Heart right ventricle (tissue), 16 donors: ENCODE measurements at regions not wholly inside any gene's neighbourhood (a gene's known extent, or its start where the extent isn't known, plus 50 kb on each side); places are given as distances from the start of the nearest gene placed in this dataset.
"Not testable (repeated sequence)": the region's sequence is repeated elsewhere in the genome, so short reads cannot be mapped to it uniquely, and the experiment has no call there.

ENCODE experiments used
- ATAC-seq, 8 donors: fragments of 200-7000 bp; cut with Tn5 transposase; one replicate each; pipeline ENCODE4 v1.9.1; 2020; ENCODE audit warnings: mild to moderate bottlenecking in 8 of 8, moderate library complexity in 8 of 8, moderate number of reproducible peaks in 1 of 8
- DNase-seq, 2 donors: peaks; one replicate each; pipeline ENCODE4 v3.0.0-alpha.2; 2020
- H3K27ac ChIP-seq, 10 donors: fragments of 200-600 bp; sonication (generic) in 2 of 10; one replicate each; pipeline versions ENCODE4 v1.5.0 to v1.8.0; 2020 to 2022; ENCODE audit warnings: mild to moderate bottlenecking in 3 of 10
- H3K27me3 ChIP-seq, 7 donors: fragments of 200-600 bp; one replicate each; pipeline ENCODE4 v1.8.0; 2021 to 2022; ENCODE audit warnings: mild to moderate bottlenecking in 2 of 7
- H3K36me3 ChIP-seq, 9 donors: fragments of 200-600 bp; sonication (generic) in 1 of 9; one replicate each; pipeline versions ENCODE4 v1.5.0 to v1.8.0; 2020 to 2022; ENCODE audit warnings: mild to moderate bottlenecking in 2 of 9
- H3K4me1 ChIP-seq, 9 donors: fragments of 200-600 bp; sonication (generic) in 1 of 9; one replicate each; pipeline versions ENCODE4 v1.5.0 to v1.8.0; 2020 to 2022; ENCODE audit warnings: mild to moderate bottlenecking in 4 of 9
- H3K4me3 ChIP-seq, 10 donors: fragments of 200-600 bp; sonication (generic) in 2 of 10; one replicate each; pipeline versions ENCODE4 v1.5.0 to v1.8.0; 2020 to 2022; ENCODE audit warnings: mild to moderate bottlenecking in 7 of 10, moderate library complexity in 2 of 10
- H3K9me3 ChIP-seq, 11 donors: fragments of 200-600 bp in 10 of 11; sonication (generic) in 2 of 11; one replicate each; pipeline versions ENCODE4 v1.5.0 to v1.8.0; 2013 to 2022; ENCODE audit warnings: mild to moderate bottlenecking in 2 of 11, control low read depth in 1 of 11, moderate library complexity in 1 of 11
- CTCF ChIP-seq, 9 donors: fragments of 200-600 bp; sonication (generic) in 2 of 9; IDR thresholded peaks; one replicate each; pipeline versions ENCODE4 v1.5.0 to v1.8.0; 2021 to 2022; ENCODE audit warnings: antibody characterized with exemption in 9 of 9, mild to moderate bottlenecking in 5 of 9, moderate library complexity in 1 of 9
- WGBS, 2 donors: extraction: QIAGEN DNeasy Blood & Tissue Kit; methylation state at CpG; one replicate each; pipeline ENCODE4 v1.1.7; 2013; ENCODE audit warnings: inconsistent platforms in 1 of 2; 5-methylcytosine and 5-hydroxymethylcytosine counted together
- intact Hi-C, 10 donors: fragments of 100-400 bp; cut with DNase I; formaldehyde crosslinking; loops; one replicate each; pipeline versions ENCODE4 v1.11.1 to v1.14.2; 2022
- donor health status: Arrhythmogenic right ventricular cardiomyopathy.
- donor health status: ischemic (EF 13 %, LVEDD 7.1; RV severe dilation, severe dysfunction).
- donor health status: healthy with polysubstance abuse.
- donor health status: DM: no; HTN: yes; CAD: no.
- donor health status: DM: no; HTN: no; CAD: no.
- donor health status: ischemic (EF 25% LVEDD 6.9; RV normal size, moderate dysfunction).
- donor health status: ischemic (EF 25% LVEDD 5.7; RV mildly dilated, moderate dysfunction).
- donor health status: healthy.
- donor health status: DM: yes; HTN: yes; CAD: no.
- donor health status: Ischemic cardiomyopathy.
- donor health status: ischemic (EF 35%, LVEDD 5.7; RV mildly dilated, moderate dysfunction).
- donor health status: nonischemic (EF 11% LVEDD 7.7; RV severe dilation, severe dysfunction).
- donor health status: DM: yes; HTN: yes; CAD: no.
- donor health status: PGD.
- donor health status: ischemic (EF 29% LVEDD 5.4; RV normal size, mild dysfunction).
- donor health status: nonischemic (EF 23%, LVEDD 6.1; RV moderate dilation, normal function).

- Histone ChIP-seq H3K27me3 (no peaks in the 10 kb centered on the region), H3K36me3 (no peaks in the 10 kb centered on the region), H3K9me3 (peaks cover 0 to 8% (median 0%) of the 10 kb centered on the region in 11 donors), H3K4me3 (no peak overlapping the region), H3K4me1 (no peaks in the 10 kb centered on the region), H3K27ac (no peak overlapping the region)
- 93 to 97% methylated on average over 1 of the region's 1 CpG for WGBS, 2 donors
- no peak for TF ChIP-seq CTCF (IDR thresholded peaks at IDR 0.05)
- intact Hi-C loops: no loop called here
- ATAC-seq (no peak), DNase-seq (no peak)
These were observed 438.3 kb downstream of the PRELID2 start for GRCh38 chr5:145396888-145397287.

- WGBS, 2 donors: 76% methylated on average over 7 of the region's 7 CpGs
These were observed 440.0 kb downstream of the PRELID2 start for GRCh38 chr5:145395151-145395550.

GRCh38 chr5:145393426-145393825 is 441.7 kb downstream of the PRELID2 start:
- no peak overlapping the region for H3K27ac ChIP-seq
- no peak for TF ChIP-seq CTCF (IDR thresholded peaks at IDR 0.05)
- 71 to 84% methylated on average over 3 of the region's 3 CpGs for WGBS, 2 donors
- peaks cover 0 to 10% (median 0%) of the 10 kb centered on the region in 11 donors for H3K9me3 ChIP-seq
- DNase-seq (no peak), ATAC-seq (no peak)
- H3K4me1 ChIP-seq: no peaks in the 10 kb centered on the region
- no peaks in the 10 kb centered on the region for H3K27me3 ChIP-seq
- intact Hi-C loops: no loop called here
- H3K36me3 ChIP-seq: no peaks in the 10 kb centered on the region
- H3K4me3 ChIP-seq: no peak overlapping the region

More at GRCh38 chr5:145395151-145395550, 440.0 kb downstream of the PRELID2 start:
- intact Hi-C loops, H3K4me1 ChIP-seq, ATAC-seq, H3K27ac ChIP-seq, H3K4me3 ChIP-seq, H3K36me3 ChIP-seq, DNase-seq, H3K27me3 ChIP-seq: not testable (repeated sequence)
- peaks cover 0 to 11% (median 0%) of the 10 kb centered on the region in 11 donors for H3K9me3 ChIP-seq

GRCh38 chr5:145389047-145389446 is 446.1 kb downstream of the PRELID2 start:
- TF ChIP-seq CTCF (IDR thresholded peaks at IDR 0.05): no peak
- Histone ChIP-seq H3K27ac (no peak overlapping the region), H3K27me3 (no peaks in the 10 kb centered on the region), H3K9me3 (peaks cover 0 to 13% (median 0%) of the 10 kb centered on the region in 11 donors), H3K36me3 (no peaks in the 10 kb centered on the region), H3K4me3 (no peak overlapping the region), H3K4me1 (no peaks in the 10 kb centered on the region)
- DNase-seq (no peak), ATAC-seq (no peak)
- 39 to 45% methylated on average over 1 of the region's 1 CpG for WGBS, 2 donors
- intact Hi-C loops: no loop called here

- Histone ChIP-seq H3K27me3 (no peaks in the 10 kb centered on the region), H3K27ac (no peak overlapping the region), H3K4me3 (no peak overlapping the region), H3K4me1 (no peaks in the 10 kb centered on the region), H3K36me3 (no peaks in the 10 kb centered on the region), H3K9me3 (peaks cover 0 to 32% (median 5%) of the 10 kb centered on the region in 11 donors)
- ATAC-seq (no peak), DNase-seq (no peak)
- 90 to 95% methylated on average over 2 of the region's 2 CpGs for WGBS, 2 donors
- no peak for TF ChIP-seq CTCF (IDR thresholded peaks at IDR 0.05)
- intact Hi-C loops: no loop called here
These were observed 449.9 kb downstream of the PRELID2 start for GRCh38 chr5:145385276-145385675.
